GM04504 (cell line): ENCODE measurements at regions not wholly inside any gene's neighbourhood (a gene's known extent, or its start where the extent isn't known, plus 50 kb on each side); places are given as distances from the start of the nearest gene placed in this dataset.
"Not testable (repeated sequence)": the region's sequence is repeated elsewhere in the genome, so short reads cannot be mapped to it uniquely, and the experiment has no call there.

ENCODE experiments used
- DNase-seq: peaks from one replicate; pipeline ENCODE4 v3.0.0-alpha.2; 2012; ENCODE audit warnings: low read depth

DNA sequence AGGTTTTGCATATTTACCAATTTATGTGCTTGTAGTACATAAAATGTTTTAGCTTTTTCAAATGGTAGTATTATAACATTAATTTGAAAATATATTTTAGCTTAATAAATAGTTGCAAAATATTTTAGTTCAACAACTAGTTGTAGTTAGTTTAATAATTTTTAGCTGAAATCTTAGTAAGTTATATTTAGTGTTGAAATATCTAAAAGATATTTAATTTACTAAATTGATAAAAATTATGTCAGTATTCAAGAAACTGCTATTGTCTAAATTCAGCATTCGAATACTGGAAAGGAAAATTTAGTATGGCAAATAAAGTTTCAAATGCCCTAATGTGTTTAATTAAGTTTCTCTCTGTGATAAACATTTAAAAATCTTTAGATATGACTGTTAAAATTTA, 754.5 kb upstream of the MIR17HG start:
- DNase-seq: no peak

DNA sequence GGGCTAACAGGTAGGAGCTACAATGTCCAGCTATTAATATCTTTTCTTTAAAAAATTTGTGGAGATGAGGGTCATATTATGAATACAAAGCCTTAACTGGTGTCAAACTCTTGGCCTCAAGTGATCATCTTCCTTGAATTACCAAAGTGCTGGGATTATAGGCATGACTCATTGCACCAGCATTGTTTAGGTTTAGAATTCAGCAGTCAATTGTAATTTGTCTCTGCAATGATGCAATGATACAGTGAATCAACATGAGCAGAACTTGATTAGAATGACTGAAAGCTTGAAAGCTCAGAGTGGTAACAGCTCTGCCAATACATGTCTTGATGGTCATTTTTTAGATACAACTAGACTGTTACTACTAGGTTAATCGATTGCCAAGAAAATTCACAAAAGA, 752.8 kb upstream of the MIR17HG start:
- DNase-seq: peak; percentile 26

DNA sequence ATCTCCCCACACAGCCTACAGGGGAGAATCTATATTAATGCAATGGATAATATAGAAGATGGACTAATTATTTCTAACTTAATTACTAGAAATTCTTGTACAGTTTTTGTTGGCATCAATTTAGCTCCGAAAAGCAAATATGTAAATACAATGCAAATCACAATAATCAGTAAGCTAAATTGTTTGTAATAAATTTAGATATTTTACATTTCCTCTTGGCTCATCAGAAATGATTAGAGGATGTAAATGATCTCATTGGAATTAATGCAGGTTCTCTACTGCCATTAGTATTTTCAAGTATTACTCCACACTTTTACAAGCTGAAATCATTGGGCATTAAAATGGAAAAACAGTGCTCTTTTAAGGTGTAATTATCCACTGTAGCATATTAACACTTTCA, 741.8 kb upstream of the MIR17HG start:
- DNase-seq: no peak

DNA sequence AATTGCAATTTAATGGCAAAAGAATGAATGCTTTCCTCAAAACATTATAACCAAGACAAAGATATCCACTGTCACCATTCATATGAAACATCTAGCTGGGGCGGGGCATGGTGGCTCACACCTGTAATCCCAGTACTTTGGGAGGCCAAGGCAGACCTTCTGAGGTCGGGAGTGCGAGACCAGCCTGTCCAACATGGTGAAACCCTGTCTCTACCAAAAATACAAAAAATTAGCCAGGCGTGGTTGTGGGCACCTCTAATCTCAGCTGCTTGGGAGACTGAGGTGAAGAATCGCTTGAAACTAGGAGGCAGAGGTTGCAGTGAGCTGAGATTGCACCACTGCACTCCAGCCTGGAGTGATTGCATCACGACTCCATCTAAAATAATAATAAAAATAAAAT, 740.6 kb upstream of the MIR17HG start:
- not testable (repeated sequence) for DNase-seq

DNA sequence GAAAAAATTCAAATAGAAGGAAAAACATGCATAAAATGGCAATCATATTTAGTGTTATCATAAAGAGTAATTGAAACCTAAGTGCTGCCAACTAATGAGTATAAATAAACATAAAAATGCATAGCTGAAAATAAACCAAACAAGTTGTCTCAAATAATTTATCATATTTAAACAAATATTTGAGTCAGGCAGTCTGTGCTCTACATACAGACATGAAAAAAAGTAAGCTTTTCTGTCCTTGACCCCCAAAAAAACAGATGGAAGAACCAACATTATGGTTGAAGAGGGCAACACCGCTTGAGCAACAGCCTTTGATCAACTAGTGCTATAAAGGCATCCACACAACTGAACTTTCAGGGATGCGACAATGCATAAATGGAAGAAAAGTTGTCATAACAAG, 735.1 kb upstream of the MIR17HG start:
- no peak for DNase-seq

DNA sequence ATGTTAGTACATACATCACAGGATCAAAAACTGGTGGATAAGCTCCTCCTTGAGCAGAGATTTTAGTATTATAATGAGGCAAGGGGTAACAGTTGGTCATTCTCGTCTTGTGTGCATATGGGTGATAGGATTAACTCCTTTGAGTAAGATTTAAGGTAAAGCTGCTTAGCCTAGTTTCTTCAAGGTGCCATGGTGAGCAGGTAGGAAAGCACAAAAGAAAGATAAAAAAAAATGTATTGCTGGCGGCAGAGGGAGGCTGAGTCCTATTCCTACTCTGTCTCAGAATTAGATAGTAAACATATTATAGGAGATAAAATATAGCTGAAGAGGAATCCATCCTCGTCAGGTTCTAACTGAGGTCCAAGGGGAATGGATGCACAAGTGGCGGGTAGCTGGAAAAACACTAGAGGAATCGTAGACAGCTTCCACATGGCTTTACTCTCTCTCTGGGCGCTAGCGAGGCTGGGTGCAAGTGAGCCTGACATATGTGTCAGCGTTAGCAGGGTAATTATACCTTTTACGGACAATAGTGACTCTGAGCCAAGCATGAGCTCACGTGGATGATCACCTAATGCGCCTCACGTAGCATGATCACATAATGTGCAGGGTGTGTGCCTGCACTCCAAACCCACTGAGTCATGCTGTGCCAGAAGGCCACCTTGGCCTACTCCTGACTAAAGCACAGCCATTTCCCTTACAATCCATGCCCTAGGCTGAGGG, 734.3 kb upstream of the MIR17HG start:
- DNase-seq: no peak

DNA sequence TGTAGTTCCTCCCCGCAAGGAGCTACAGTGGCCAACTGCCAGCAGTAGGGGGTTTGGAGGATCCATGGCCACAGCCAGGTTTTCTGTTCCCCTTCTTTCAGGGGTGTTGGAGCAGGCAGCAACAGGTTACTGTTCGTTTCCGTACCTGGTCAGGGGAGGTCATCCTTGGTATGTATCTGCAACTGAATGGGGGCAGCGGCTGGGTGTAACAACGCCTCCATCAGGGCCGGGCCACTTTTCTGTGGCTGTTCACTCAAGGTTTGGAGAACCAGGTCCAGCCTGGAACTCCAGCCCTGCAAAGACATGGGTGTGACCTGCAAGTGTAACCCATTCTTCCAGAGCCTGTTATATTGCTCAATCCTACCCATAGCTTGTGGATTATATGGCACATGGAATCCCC, 732.3 kb upstream of the MIR17HG start:
- DNase-seq: no peak

DNA sequence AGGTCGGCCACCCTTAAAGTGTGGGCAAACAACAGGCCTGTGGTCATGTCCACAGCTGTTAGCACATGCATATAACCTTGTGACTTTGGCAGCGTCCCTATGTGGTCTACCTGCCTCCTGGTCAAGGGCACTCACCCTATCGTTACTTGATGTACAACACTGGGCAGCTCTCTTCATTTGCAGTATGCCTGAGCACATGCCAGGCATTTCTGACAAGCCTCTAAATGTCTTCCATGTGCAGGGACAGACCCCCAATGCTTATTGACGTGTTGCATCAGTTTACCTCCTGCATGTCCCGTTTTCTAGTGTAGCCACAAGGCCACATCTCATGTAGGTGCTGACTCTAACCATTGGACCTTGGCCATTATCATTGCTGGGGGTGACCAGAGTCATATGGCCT, 731.7 kb upstream of the MIR17HG start:
- DNase-seq: no peak

DNA sequence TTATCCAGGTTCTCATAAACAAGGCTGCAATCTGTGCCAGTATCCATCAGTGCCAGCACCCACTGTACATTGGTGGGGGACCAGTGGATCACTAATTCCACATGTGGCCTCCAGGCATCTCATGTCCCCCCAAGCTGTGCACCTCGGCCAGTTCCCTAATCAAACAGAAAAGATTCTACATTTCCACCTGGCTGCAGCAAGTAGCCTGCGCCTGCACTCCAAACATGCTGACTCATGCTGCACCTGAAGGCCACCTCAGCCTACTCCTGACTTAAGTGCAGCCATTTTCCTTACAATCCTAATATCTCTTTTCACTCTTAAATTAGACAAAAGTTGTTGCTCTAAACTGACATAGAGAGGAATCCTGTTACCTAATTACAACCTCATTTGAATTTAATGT, 729.4 kb upstream of the MIR17HG start:
- DNase-seq: no peak

DNA sequence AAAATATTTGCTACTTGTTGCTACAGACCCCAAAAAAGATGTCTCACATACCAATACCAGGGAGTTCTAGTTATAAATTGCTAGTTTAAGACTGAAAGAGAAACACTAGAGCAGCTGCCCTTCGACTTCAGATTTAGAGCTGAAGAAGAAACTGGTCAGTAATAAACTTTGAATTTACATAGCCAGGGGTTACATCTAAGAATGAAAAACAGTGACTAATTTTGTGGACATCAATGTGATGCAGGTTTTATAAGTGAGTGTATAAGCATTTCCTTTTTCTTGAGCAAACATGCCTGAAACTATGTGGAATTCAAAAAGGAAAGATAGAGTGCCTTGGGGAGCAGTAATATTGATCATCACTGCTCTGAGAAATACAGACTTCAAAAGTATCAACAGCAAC, 724.9 kb upstream of the MIR17HG start:
- no peak for DNase-seq

DNA sequence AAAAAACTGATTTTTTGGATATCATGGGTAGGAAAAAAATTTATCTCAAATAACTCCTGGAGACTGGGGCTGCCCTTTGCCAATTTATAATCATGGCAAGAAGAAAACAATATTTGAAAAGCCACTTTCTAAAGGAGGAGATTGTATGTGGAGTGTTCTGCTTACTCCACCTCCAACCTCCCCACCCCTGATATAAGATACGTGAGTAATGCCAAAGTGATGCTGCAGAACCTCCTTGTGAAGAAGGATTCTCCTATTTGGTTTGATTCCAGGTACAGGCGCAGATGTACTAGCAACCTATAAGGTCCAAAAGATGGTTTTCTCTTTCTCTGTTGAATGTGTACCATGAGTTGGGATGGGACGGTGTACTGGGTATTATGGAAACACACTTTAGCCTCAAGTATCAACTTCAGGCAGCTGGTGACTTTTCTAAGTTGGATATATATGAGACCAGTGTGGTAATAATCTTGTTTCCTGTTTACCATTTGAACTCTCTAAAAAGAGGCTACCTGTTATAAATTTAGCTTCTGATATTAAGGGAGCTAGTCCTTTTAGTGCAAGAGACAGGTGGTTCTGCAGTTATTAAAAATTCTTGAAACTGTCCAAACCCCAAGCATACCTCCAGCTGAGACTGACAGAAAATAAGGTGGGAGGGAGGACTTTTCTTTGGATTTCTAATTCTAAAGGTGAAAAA, 724.0 kb upstream of the MIR17HG start:
- no peak for DNase-seq

DNA sequence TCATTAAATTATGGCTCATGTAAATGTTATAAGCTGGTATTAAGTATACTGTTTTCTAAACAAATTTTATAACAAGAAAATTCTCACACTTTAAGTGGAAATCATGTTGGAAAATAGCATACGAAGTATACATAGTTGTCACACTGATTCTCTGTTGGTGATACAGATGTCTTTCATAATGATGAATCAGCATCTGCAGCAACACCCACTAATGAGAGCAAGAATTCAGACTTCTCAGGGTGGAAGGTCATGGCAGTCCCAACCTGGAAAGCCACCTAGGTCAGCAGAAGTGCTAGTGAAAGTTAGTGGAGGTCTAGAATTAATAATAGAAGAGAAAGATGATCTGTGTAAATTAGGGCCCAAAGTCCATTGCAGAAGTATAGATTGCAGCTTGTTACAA, 719.7 kb upstream of the MIR17HG start:
- no peak for DNase-seq

DNA sequence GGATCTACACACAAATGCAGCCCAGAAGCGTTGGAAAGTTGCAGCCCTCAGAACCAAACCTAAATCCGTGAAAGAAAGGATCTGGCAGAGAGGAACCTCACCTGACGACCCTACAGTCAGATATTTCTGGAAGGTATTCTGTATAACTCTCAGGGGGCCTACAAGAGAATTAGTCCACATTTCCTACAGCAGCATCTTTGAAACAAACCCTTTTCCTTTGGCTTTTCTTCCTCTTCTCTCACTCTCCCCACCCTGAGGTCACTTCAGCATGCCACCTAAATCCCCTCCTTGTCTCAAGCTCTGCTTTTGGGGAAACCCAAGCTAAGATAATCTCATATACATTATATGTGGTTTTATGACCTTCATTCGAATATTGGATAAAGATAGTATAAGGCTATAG, 719.0 kb upstream of the MIR17HG start:
- no peak for DNase-seq

DNA sequence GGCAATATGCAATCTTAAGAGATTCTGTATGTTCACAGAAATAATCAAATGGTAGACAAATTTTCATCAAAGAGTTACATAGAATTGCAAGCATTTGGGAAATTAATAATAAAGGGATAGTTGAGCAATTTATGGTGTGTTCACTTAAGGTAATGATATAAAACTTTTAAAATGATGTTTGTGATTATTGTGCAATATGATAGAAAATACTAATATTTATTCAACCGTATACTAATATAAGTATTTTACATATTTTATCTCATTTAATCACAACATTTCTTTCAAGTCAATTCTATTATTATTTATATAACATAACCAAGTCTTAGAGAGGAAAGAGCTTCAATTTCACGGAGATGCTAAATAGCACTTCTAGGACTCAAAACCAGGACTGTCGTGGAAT, 716.8 kb upstream of the MIR17HG start:
- DNase-seq: no peak

DNA sequence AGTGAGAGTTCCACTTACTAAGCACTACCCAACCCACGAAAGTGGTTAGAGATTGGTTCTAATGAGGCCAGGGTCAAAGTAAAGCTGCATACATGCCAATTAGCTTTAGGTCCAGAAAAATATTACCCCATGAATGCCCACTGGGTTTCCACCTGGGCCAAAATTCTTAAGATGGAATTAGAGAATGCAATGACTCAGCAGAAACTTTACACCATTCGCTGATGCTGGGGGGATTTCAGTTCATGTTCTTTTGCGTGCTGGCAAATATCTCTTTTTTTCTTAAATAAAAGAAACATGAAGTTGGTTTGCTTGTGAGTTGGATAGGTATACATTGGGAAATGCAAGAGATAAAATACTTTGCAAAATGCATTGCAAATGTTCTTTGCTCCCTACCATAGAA, 715.3 kb upstream of the MIR17HG start:
- DNase-seq: no peak

DNA sequence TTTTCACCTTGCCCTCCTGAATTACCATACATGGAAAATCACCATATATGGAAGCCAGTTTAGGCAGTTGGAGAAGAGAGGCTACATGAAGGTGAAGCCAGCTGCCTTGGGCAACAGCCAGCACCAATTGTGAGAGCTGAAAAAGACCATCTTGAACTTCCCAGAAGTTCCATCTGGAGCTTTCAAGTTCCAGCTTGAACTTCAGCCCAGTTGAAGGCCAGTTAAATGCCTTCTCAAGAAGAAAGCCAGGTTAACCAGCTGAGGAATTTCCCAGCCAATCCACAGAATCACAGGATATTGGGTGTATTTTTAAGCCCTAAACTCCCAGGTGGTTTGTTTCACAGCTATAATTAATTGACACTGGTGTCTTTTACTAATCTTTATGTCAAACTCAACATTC, 713.6 kb upstream of the MIR17HG start:
- DNase-seq: no peak

DNA sequence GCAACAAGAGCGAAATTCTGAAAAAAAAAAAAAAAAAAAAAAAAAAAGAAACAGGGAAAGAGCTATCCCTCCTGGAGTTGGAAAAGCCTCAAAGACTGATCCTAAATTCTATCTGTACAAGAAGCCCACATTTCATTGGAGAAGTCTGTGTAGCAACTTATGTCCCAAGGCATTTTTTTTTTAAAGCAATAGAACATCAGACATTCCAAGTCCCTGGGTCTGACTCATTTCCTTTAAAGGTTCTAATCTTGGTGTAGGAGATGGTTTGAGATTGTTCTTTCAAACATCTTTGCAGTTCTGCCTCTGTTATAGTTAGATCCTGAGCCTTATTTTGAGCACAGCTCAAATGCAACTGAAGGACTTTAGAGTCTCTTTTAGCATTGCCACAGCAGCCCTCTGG, 706.5 kb upstream of the MIR17HG start:
- DNase-seq: peak; percentile 12

DNA sequence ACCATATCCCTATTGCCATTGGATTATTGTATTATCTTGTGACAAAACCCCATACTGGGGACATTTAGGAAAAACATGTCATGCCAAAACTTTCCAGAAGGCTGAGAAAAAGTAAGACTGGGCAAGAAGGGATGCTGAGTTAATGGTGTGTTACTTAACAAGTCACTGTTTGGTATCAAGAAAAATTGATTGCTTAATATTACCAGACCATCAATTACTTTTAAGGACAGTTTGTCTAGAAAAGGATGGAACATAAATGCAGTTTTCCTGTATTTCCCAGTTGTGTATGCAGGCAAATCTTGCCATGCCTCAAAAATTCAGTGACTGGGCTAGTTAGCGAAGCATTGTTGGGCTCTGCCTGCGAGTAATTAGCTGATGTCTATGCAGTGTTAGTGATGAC, 705.6 kb upstream of the MIR17HG start:
- DNase-seq: no peak

DNA sequence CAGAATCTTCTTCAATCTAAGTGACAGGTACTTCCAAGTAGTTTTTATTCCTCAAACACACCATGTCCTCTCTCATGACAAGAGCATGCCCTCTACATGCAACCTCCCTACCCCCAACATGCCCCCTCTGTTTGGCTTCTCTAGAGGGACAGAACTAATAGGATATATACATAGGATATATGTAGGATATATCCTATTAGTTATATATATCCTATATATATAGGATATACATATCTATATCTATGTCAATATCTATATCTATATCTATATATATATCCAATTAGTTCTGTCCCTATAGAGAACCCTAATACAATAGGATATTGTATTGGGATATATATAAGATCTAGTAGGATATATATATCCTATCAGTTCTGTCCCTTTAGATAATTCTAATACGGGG, 701.9 kb upstream of the MIR17HG start:
- no peak for DNase-seq

DNA sequence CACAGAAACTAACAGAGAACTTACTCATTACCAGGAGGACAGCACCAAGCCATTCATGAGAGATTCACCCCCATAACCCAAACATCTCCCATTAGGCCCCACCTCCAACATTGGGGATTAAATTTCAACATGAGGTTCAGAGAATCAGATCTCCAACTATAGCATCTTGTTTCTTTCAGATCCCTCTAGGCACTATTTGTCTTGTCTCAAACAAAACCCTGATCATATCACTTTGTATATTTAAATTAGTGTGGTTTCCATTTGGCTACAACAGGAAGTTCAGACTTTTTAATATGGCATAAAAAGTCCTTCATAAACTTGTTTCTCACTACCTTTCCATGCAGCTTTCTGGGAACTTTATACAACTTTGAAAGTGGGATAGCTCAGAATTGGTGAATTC, 699.0 kb upstream of the MIR17HG start:
- DNase-seq: no peak

DNA sequence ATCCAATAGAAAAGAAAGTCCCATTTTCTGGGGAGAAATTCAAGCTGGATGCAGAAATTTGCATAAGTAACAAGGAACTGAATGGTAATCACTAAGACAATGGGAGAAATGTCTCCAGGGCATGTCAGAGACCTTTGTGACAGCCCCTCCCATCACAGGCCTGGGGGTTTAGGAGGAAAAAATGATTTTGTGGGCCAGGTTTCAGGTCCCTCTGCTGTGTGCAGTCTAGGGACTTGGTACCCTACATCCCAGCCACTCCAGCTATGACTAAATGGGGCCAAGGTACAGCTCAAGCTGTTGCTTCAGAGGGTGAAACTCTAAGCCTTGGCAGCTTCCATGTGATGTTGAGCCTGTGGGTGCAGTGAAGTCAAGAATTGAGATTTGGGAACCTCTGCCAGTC, 695.5 kb upstream of the MIR17HG start:
- no peak for DNase-seq

DNA sequence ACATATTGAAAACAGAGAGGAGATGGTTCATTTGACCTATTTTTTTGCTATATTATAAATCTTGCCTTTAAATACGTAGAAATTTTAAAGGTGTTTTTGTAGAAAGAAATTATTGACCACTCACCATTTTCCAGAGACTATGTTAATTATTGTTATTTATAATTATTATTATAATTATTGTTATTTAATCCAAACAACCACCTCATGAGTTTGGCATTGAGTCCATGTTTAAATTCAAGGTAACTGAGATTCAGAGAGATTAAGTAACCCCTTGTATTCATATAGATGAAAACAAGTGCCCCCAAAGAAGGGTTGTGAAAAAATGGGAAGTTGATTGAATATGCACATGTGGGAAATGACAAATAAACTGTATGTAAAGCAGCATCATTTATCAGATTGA, 692.5 kb upstream of the MIR17HG start:
- DNase-seq: no peak

DNA sequence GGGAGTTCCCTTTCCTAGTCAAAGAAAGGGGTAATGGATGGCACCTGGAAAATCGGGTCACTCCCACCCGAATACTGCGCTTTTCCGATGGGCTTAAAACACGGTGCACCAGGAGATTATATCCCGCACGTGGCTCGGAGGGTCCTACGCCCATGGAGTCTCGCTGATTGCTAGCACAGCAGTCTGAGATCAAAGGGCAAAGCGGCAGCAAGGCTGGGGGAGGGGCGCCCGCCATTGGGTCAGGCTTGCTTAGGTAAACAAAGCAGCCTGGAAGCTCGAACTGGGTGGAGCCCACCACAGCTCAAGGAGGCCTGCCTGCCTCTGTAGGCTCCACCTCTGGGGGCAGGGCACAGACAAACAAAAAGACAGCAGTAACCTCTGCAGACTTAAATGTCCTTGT, 683.3 kb upstream of the MIR17HG start:
- DNase-seq: not testable (repeated sequence)

DNA sequence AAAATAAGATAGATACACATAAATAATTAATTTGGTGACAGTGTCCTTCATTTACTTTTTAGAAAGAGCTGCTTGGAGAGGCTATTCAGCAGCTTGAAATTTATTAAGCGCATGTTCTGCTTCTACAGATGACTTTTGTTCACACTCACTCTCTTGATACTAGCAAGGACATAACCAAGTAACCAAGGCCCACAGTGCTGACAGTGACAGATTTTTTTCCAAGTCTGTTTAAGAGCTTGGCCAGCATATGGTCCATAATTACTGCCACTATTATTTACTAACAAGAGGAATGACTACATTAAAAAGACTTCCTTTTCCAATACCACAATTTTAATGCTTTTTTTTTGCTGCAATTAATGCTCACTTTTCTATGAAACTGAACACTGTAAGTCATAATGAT, 673.7 kb upstream of the MIR17HG start:
- no peak for DNase-seq
